Gastroesophageal sphincter (tissue), 4 donors: ENCODE measurements at regions not wholly inside any gene's neighbourhood (a gene's known extent, or its start where the extent isn't known, plus 50 kb on each side); places are given as distances from the start of the nearest gene placed in this dataset.

Source experiments
- ATAC-seq: fragments of 150-250 bp; one replicate; pipeline ENCODE4 v1.9.1; 2016; ENCODE audit warnings: mild to moderate bottlenecking, moderate library complexity
- H3K27ac ChIP-seq, 4 donors: fragments of 200-600 bp; sonication (generic) in 3 of 4; 1 replicate in 3 of 4; 2 replicates in 1 of 4; pipeline ENCODE4 v1.5.1; 2016 to 2019
- H3K27me3 ChIP-seq: fragments of 200-600 bp; sonication (generic); one replicate; pipeline ENCODE4 v1.5.1; 2019
- H3K36me3 ChIP-seq, 2 donors: fragments of 200-600 bp; sonication (generic); one replicate each; pipeline ENCODE4 v1.5.1; 2019; ENCODE audit warnings: control low read depth in 1 of 2
- H3K4me1 ChIP-seq, 3 donors: fragments of 200-600 bp; sonication (generic); 1 replicate in 2 of 3; 2 replicates in 1 of 3; pipeline ENCODE4 v1.5.1; 2016 to 2019; ENCODE audit warnings: control low read depth in 2 of 3
- H3K4me3 ChIP-seq, 2 donors: fragments of 200-600 bp; sonication (generic); one replicate each; pipeline ENCODE4 v1.5.1; 2019; ENCODE audit warnings: mild to moderate bottlenecking in 1 of 2, moderate library complexity in 1 of 2
- H3K9me3 ChIP-seq, 3 donors: fragments of 200-600 bp; sonication (generic); one replicate each; pipeline ENCODE4 v1.5.1; 2017 to 2019; ENCODE audit warnings: control low read depth in 2 of 3
- EP300 ChIP-seq: sonication (generic); formaldehyde crosslinking; IDR thresholded peaks from one replicate; pipeline ENCODE4 v1.6.1; 2017; ENCODE audit warnings: antibody characterized with exemption, mild to moderate bottlenecking
- POLR2A ChIP-seq, 2 donors: fragments of 450-650 bp; IDR thresholded peaks; one replicate each; pipeline ENCODE4 v1.6.1; 2017; ENCODE audit warnings: antibody characterized with exemption in 2 of 2, mild to moderate bottlenecking in 2 of 2, moderate library complexity in 1 of 2
- POLR2AphosphoS5 ChIP-seq: sonication (generic); formaldehyde crosslinking; IDR thresholded peaks from one replicate; pipeline ENCODE4 v1.6.1; 2017; ENCODE audit warnings: antibody characterized with exemption
- WGBS, 2 donors: methylation state at CpG; one replicate each; pipeline ENCODE4 v1.1.5; 2018; ENCODE audit warnings: low coverage in 1 of 2; 5-methylcytosine and 5-hydroxymethylcytosine counted together
- TF ChIP-seq, protein P1 (sequence below), 4 experiments: fragments of 200-600 bp in 2 of 4; fragments of 450-650 bp in 2 of 4; sonication (generic) in 1 of 4; IDR thresholded peaks; one replicate each; pipeline ENCODE4 v1.5.1; 2017 to 2019; ENCODE audit warnings: antibody characterized with exemption in 4 of 4, mild to moderate bottlenecking in 2 of 4, moderate library complexity in 2 of 4

DNA sequence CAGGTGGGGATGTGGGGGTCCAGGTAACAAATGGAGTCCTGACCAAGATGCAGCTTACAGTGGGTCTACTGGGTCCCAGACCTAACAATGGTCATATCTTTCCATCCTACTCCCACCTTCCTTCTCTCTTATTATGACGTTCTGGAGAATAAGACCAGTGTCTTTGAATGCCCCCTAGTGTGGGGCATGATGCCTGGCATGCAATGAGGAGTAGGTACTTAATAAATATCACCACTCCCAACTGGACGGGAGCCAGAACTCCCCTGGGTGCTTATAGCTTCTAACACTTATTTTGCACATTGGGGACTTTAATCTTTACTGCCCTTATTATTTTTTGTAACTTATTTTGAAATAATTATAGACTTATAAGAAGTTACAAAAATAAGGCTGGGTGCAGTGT is 98.2 kb downstream of the NDFIP1 start:
- Histone ChIP-seq H3K36me3 (no peaks in the 10 kb centered on the region), H3K4me1 (no peaks in the 10 kb centered on the region), H3K27me3 (no peaks in the 10 kb centered on the region), H3K27ac (no peak overlapping the region), H3K9me3 (no peaks in the 10 kb centered on the region), H3K4me3 (no peak overlapping the region)
- TF ChIP-seq, protein P1, sequence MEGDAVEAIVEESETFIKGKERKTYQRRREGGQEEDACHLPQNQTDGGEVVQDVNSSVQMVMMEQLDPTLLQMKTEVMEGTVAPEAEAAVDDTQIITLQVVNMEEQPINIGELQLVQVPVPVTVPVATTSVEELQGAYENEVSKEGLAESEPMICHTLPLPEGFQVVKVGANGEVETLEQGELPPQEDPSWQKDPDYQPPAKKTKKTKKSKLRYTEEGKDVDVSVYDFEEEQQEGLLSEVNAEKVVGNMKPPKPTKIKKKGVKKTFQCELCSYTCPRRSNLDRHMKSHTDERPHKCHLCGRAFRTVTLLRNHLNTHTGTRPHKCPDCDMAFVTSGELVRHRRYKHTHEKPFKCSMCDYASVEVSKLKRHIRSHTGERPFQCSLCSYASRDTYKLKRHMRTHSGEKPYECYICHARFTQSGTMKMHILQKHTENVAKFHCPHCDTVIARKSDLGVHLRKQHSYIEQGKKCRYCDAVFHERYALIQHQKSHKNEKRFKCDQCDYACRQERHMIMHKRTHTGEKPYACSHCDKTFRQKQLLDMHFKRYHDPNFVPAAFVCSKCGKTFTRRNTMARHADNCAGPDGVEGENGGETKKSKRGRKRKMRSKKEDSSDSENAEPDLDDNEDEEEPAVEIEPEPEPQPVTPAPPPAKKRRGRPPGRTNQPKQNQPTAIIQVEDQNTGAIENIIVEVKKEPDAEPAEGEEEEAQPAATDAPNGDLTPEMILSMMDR (IDR thresholded peaks at IDR 0.05) = no peak
- TF ChIP-seq EP300 = no peak
- TF ChIP-seq POLR2A (IDR thresholded peaks at IDR 0.05) = no peak
- no peak for TF ChIP-seq POLR2AphosphoS5
- ATAC-seq = no peak
- WGBS, 2 donors = 70 to 88% methylated on average over 1 to 2 of the region's 2 CpGs

DNA sequence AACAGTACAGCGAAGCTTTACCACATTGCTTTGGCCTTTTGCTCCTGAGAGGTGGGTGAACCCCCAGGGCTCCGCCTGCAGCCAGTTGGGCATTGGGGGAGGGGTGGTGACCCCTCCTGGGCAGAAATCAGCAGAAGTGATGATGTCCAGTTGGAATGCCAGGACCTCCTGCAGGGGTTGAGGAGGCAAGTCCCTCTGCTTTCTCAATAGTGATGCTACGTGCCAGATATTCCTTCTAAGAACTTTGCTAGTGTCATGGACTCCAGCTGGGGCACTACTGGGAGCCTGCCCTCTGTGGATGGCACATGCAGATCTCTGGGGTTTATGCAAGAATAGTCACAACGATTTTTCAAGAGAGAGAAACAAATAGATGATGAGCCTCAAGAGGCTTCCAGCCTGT is 95.6 kb downstream of the NDFIP1 start:
- H3K4me3 ChIP-seq = no peak overlapping the region
- no peaks in the 10 kb centered on the region for H3K9me3 ChIP-seq
- H3K27me3 ChIP-seq = no peaks in the 10 kb centered on the region
- no peak overlapping the region for H3K27ac ChIP-seq
- WGBS, 2 donors = 100% methylated on average over 1 of the region's 4 CpGs
- TF ChIP-seq, protein P1 (IDR thresholded peaks at IDR 0.05) = no peak
- no peak for TF ChIP-seq POLR2A (IDR thresholded peaks at IDR 0.05)
- TF ChIP-seq POLR2AphosphoS5 = no peak
- no peak for TF ChIP-seq EP300
- H3K36me3 ChIP-seq = no peaks in the 10 kb centered on the region
- H3K4me1 ChIP-seq = no peaks in the 10 kb centered on the region
- no peak for ATAC-seq
